ENCODE measurements at regions not wholly inside any gene's neighbourhood (a gene's known extent, or its start where the extent isn't known, plus 50 kb on each side); places are given as distances from the start of the nearest gene placed in this dataset.

DNA sequence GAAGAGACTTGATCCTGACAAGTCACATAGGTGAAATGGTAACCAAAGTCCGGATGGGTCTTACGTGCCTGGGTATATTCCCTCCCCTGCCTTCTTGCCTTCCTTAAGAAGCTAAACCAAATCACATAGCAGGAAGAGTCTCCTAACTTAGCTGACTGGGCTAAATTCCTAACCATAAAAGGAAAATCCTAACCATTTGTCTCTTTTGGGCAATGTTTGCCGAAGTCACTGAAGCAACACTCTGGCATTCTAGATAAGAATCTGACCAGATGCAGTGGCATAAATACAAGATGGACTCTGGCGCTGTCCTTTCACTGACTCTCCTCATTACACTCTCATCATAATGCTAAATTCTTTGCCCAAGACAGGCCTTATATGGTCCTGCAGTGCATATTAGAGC lies 625.5 kb upstream of the RORB start:
- TF ChIP-seq, protein P1, sequence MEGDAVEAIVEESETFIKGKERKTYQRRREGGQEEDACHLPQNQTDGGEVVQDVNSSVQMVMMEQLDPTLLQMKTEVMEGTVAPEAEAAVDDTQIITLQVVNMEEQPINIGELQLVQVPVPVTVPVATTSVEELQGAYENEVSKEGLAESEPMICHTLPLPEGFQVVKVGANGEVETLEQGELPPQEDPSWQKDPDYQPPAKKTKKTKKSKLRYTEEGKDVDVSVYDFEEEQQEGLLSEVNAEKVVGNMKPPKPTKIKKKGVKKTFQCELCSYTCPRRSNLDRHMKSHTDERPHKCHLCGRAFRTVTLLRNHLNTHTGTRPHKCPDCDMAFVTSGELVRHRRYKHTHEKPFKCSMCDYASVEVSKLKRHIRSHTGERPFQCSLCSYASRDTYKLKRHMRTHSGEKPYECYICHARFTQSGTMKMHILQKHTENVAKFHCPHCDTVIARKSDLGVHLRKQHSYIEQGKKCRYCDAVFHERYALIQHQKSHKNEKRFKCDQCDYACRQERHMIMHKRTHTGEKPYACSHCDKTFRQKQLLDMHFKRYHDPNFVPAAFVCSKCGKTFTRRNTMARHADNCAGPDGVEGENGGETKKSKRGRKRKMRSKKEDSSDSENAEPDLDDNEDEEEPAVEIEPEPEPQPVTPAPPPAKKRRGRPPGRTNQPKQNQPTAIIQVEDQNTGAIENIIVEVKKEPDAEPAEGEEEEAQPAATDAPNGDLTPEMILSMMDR (IDR thresholded peaks at IDR 0.05; ENCODE audit: insufficient read depth, low read depth, low read length): no peak
- DNase-seq (ENCODE audit: low read depth): no peak
- no peak overlapping the region for H3K4me3 ChIP-seq (ENCODE audit: low read depth, low read length)

DNA sequence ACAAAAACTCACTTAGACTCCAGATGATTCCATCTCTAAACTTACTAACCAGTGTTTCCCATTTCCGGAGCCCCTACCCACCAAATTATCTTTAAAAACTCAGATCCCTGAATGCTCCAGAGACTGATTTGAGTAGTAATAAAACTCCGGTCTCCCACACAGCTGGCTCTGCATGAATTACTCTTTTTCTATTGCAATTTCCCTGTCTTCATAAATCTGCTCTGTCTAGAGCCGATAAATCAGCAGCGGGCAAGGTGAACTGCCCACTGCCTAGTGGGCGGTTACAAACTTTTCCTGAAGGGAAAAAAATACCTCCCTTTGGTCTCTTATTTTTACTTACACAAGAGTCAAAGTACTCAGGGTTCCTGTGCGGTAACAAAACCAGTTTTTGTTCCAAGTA lies 624.4 kb upstream of the RORB start:
- H3K4me3 ChIP-seq (ENCODE audit: low read depth, low read length): no peak overlapping the region
- TF ChIP-seq, protein P1 (IDR thresholded peaks at IDR 0.05; ENCODE audit: insufficient read depth, low read depth, low read length): no peak
- DNase-seq (ENCODE audit: low read depth): no peak

DNA sequence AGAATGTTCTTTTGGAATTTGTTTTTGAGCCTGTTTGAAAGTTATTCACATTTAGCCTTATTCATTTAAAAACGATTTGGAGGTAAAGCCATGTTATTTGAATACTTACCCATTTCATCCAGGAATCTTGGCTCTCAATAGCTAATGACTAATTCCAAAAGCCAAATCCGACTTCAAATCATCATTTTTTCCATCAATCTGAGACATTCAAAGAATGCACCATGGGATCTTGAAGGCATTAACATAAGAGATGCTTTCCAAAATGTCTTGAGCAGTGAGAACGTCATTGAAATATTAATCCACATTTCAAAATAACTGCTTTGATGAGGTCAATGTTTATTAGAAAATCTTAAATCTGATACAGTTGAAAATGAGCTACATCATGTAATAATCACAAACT lies 617.0 kb upstream of the RORB start:
- DNase-seq (ENCODE audit: low read depth): no peak
- H3K4me3 ChIP-seq (ENCODE audit: low read depth, low read length): no peak overlapping the region
- TF ChIP-seq, protein P1 (IDR thresholded peaks at IDR 0.05; ENCODE audit: insufficient read depth, low read depth, low read length): no peak

DNA sequence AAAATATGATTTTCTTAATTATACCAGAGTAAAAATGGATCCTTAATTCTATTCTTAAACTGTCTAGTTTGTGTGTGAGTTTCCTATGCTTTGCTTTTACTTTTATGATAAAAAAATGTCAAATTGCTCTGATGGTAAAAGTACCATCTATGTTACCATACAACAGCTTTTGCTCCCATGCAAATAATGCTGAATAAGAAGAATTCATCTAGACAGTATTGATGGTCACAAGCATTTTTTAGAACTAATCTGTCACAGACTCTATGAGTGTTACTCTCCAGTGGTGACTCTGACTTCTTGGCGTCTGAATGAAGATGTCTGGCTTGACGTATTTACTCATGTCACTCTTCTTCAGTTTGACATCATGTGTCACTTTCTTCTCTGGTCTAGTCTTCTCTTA lies 608.1 kb upstream of the RORB start:
- TF ChIP-seq, protein P1 (IDR thresholded peaks at IDR 0.05; ENCODE audit: insufficient read depth, low read depth, low read length): no peak
- H3K4me3 ChIP-seq (ENCODE audit: low read depth, low read length): no peak overlapping the region
- DNase-seq (ENCODE audit: low read depth): no peak

DNA sequence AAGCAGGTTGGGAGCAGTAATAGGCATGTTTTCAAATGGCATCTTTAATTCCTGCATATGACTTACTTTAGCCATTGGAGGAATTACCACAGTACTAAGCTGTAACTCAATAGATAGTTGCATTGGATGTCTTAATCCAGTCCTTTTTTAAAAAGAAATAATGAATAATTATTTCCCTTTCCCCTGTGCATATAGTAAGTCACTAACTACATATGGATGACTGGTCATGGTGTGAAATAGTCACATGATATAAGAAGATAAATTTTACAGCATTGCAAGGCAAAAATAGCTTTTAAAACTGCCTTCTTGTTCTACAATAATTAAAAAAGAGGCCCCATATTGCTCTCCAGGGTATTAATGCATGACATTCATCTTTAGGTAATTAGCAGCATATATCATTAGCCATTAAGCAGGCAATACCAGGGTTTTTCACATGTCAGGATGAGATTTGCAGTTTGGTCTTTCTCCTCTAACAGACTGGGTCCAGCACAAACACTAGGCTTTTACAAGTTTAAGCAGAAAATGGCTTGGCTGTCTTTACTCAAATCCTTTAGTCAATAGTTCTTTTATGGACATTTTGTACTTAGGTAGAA lies 606.4 kb upstream of the RORB start:
- TF ChIP-seq, protein P1 (IDR thresholded peaks at IDR 0.05; ENCODE audit: insufficient read depth, low read depth, low read length): no peak
- no peak for DNase-seq (ENCODE audit: low read depth)
- H3K4me3 ChIP-seq (ENCODE audit: low read depth, low read length): no peak overlapping the region

DNA sequence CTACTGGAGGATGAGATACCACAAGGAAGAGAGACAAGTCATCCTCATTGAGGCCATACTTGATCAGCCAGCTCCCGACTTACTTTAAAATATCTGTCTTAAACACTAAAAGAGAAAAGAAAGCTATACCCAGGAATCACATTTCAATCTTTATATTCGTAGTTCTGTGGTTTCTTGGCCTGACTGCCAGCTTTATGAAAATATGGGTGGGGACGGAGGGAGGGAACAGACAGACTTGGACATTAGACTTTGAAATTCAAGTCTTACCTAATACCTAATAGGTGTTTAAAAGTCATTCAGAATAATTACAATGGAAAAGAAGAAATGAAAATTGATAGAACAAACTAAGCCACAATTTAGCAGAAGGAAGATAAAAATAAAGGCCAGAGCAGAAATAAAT lies 604.8 kb upstream of the RORB start:
- no peak overlapping the region for H3K4me3 ChIP-seq (ENCODE audit: low read depth, low read length)
- TF ChIP-seq, protein P1 (IDR thresholded peaks at IDR 0.05; ENCODE audit: insufficient read depth, low read depth, low read length): no peak
- no peak for DNase-seq (ENCODE audit: low read depth)

GRCh38 chr9:73893230-73893629 lies 603.9 kb upstream of the RORB start:
- no peak overlapping the region for H3K4me3 ChIP-seq (ENCODE audit: low read depth, low read length)
- TF ChIP-seq, protein P1 (IDR thresholded peaks at IDR 0.05; ENCODE audit: insufficient read depth, low read depth, low read length): no peak
- DNase-seq (ENCODE audit: low read depth): no peak

All from fibroblast of villous mesenchyme (primary cell).